ENCODE measurements at regions not wholly inside any gene's neighbourhood (a gene's known extent, or its start where the extent isn't known, plus 50 kb on each side); places are given as distances from the start of the nearest gene placed in this dataset.

DNA sequence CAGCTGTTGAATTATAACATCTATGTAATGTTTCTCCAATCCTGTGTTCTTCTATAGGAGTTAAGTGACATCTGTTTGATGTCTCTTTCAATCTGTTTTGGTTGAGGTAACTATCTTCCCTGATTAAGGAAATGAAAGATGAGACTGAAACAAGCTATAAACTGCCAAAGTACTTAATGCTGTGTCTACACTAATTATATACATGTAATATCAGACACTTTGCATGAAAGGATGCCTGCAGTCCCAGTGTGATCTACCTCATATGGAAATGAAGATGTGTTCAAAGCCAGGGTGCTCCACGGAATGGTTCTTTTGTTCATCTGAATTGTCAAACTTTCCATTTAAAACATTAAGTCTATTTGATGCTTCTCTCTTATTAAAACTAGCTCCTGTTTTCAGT is 958.3 kb downstream of the GALC start:
- Mint-ChIP-seq H3K36me3 (ENCODE audit: low read depth) (no peaks in the 10 kb centered on the region), H3K27me3 (ENCODE audit: insufficient read depth, low read depth, poor library complexity) (no peaks in the 10 kb centered on the region), H3K27ac (no peak overlapping the region), H3K4me1 (peaks cover 1% of the 10 kb centered on the region; the same call in 2 of the 3 replicates), H3K9me3 (no peaks in the 10 kb centered on the region), H3K4me3 (no peak overlapping the region)
- no peaks in the 10 kb centered on the region for H3K79me2 ChIP-seq (replicated peaks; ENCODE audit: insufficient read depth)
- H3K27me3 ChIP-seq (ENCODE audit: insufficient read depth), result no peaks in the 10 kb centered on the region
- TF ChIP-seq POLR2AphosphoS5 (IDR thresholded peaks at IDR 0.05; ENCODE audit: low read depth) (no peak), JUNB (IDR thresholded peaks at IDR 0.05; ENCODE audit: unreplicated experiment) (no peak), EZH2phosphoT487 (IDR thresholded peaks at IDR 0.05; ENCODE audit: unreplicated experiment) (no peak), ZNF114 (CRISPR knock-in tag; IDR thresholded peaks at IDR 0.05) (no peak), NANOG (IDR thresholded peaks at IDR 0.05; ENCODE audit: borderline replicate concordance) (no peak), EZH2 (IDR thresholded peaks at IDR 0.05; ENCODE audit: low read depth, unreplicated experiment) (no peak), STAT1 (IDR thresholded peaks at IDR 0.05; ENCODE audit: unreplicated experiment) (no peak), CREB1 (CRISPR knock-in tag; IDR thresholded peaks at IDR 0.05; ENCODE audit: low read depth) (no peak), ZNF331 (CRISPR knock-in tag; IDR thresholded peaks at IDR 0.05; ENCODE audit: low read depth) (no peak)
- TF ChIP-seq, protein P1, sequence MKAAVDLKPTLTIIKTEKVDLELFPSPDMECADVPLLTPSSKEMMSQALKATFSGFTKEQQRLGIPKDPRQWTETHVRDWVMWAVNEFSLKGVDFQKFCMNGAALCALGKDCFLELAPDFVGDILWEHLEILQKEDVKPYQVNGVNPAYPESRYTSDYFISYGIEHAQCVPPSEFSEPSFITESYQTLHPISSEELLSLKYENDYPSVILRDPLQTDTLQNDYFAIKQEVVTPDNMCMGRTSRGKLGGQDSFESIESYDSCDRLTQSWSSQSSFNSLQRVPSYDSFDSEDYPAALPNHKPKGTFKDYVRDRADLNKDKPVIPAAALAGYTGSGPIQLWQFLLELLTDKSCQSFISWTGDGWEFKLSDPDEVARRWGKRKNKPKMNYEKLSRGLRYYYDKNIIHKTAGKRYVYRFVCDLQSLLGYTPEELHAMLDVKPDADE (IDR thresholded peaks at IDR 0.05), result no peak
- TF ChIP-seq, protein P2, sequence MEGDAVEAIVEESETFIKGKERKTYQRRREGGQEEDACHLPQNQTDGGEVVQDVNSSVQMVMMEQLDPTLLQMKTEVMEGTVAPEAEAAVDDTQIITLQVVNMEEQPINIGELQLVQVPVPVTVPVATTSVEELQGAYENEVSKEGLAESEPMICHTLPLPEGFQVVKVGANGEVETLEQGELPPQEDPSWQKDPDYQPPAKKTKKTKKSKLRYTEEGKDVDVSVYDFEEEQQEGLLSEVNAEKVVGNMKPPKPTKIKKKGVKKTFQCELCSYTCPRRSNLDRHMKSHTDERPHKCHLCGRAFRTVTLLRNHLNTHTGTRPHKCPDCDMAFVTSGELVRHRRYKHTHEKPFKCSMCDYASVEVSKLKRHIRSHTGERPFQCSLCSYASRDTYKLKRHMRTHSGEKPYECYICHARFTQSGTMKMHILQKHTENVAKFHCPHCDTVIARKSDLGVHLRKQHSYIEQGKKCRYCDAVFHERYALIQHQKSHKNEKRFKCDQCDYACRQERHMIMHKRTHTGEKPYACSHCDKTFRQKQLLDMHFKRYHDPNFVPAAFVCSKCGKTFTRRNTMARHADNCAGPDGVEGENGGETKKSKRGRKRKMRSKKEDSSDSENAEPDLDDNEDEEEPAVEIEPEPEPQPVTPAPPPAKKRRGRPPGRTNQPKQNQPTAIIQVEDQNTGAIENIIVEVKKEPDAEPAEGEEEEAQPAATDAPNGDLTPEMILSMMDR (conservative IDR thresholded peaks at IDR 0.05; ENCODE audit: low read depth in 2 of 2), result no peak
- TF ChIP-seq, protein P3, sequence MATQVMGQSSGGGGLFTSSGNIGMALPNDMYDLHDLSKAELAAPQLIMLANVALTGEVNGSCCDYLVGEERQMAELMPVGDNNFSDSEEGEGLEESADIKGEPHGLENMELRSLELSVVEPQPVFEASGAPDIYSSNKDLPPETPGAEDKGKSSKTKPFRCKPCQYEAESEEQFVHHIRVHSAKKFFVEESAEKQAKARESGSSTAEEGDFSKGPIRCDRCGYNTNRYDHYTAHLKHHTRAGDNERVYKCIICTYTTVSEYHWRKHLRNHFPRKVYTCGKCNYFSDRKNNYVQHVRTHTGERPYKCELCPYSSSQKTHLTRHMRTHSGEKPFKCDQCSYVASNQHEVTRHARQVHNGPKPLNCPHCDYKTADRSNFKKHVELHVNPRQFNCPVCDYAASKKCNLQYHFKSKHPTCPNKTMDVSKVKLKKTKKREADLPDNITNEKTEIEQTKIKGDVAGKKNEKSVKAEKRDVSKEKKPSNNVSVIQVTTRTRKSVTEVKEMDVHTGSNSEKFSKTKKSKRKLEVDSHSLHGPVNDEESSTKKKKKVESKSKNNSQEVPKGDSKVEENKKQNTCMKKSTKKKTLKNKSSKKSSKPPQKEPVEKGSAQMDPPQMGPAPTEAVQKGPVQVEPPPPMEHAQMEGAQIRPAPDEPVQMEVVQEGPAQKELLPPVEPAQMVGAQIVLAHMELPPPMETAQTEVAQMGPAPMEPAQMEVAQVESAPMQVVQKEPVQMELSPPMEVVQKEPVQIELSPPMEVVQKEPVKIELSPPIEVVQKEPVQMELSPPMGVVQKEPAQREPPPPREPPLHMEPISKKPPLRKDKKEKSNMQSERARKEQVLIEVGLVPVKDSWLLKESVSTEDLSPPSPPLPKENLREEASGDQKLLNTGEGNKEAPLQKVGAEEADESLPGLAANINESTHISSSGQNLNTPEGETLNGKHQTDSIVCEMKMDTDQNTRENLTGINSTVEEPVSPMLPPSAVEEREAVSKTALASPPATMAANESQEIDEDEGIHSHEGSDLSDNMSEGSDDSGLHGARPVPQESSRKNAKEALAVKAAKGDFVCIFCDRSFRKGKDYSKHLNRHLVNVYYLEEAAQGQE (IDR thresholded peaks at IDR 0.05; ENCODE audit: unreplicated experiment), result no peak
- TF ChIP-seq, protein P4, sequence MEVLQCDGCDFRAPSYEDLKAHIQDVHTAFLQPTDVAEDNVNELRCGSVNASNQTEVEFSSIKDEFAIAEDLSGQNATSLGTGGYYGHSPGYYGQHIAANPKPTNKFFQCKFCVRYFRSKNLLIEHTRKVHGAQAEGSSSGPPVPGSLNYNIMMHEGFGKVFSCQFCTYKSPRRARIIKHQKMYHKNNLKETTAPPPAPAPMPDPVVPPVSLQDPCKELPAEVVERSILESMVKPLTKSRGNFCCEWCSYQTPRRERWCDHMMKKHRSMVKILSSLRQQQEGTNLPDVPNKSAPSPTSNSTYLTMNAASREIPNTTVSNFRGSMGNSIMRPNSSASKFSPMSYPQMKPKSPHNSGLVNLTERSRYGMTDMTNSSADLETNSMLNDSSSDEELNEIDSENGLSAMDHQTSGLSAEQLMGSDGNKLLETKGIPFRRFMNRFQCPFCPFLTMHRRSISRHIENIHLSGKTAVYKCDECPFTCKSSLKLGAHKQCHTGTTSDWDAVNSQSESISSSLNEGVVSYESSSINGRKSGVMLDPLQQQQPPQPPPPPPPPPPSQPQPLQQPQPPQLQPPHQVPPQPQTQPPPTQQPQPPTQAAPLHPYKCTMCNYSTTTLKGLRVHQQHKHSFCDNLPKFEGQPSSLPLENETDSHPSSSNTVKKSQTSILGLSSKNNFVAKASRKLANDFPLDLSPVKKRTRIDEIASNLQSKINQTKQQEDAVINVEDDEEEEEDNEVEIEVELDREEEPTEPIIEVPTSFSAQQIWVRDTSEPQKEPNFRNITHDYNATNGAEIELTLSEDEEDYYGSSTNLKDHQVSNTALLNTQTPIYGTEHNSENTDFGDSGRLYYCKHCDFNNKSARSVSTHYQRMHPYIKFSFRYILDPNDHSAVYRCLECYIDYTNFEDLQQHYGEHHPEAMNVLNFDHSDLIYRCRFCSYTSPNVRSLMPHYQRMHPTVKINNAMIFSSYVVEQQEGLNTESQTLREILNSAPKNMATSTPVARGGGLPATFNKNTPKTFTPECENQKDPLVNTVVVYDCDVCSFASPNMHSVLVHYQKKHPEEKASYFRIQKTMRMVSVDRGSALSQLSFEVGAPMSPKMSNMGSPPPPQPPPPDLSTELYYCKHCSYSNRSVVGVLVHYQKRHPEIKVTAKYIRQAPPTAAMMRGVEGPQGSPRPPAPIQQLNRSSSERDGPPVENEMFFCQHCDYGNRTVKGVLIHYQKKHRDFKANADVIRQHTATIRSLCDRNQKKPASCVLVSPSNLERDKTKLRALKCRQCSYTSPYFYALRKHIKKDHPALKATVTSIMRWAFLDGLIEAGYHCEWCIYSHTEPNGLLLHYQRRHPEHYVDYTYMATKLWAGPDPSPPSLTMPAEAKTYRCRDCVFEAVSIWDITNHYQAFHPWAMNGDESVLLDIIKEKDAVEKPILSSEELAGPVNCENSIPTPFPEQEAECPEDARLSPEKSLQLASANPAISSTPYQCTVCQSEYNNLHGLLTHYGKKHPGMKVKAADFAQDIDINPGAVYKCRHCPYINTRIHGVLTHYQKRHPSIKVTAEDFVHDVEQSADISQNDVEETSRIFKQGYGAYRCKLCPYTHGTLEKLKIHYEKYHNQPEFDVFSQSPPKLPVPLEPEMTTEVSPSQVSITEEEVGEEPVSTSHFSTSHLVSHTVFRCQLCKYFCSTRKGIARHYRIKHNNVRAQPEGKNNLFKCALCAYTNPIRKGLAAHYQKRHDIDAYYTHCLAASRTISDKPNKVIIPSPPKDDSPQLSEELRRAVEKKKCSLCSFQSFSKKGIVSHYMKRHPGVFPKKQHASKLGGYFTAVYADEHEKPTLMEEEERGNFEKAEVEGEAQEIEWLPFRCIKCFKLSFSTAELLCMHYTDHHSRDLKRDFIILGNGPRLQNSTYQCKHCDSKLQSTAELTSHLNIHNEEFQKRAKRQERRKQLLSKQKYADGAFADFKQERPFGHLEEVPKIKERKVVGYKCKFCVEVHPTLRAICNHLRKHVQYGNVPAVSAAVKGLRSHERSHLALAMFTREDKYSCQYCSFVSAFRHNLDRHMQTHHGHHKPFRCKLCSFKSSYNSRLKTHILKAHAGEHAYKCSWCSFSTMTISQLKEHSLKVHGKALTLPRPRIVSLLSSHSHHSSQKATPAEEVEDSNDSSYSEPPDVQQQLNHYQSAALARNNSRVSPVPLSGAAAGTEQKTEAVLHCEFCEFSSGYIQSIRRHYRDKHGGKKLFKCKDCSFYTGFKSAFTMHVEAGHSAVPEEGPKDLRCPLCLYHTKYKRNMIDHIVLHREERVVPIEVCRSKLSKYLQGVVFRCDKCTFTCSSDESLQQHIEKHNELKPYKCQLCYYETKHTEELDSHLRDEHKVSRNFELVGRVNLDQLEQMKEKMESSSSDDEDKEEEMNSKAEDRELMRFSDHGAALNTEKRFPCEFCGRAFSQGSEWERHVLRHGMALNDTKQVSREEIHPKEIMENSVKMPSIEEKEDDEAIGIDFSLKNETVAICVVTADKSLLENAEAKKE (CRISPR knock-in tag; IDR thresholded peaks at IDR 0.05), result no peak
- no peaks in the 10 kb centered on the region for H3F3A ChIP-seq (replicated peaks; ENCODE audit: low read depth)
- H3K36me3 ChIP-seq (ENCODE audit: insufficient read depth), result no peaks in the 10 kb centered on the region
- no peak for ATAC-seq
- no peaks in the 10 kb centered on the region; the same call in 1 of the 2 replicates for H3K9me2 ChIP-seq (ENCODE audit: insufficient read depth)
- H3K4me2 ChIP-seq, result no peak overlapping the region
- no peaks in the 10 kb centered on the region for H4K20me1 ChIP-seq (replicated peaks; ENCODE audit: insufficient read depth)
- no peak overlapping the region for H3K27ac ChIP-seq (ENCODE audit: low read depth)
- no peaks in the 10 kb centered on the region for H3K4me1 ChIP-seq (ENCODE audit: insufficient read depth)
- no peak overlapping the region for H3K4me3 ChIP-seq
- no peak overlapping the region for H2AFZ ChIP-seq
- no peak for DNase-seq (ENCODE audit: low spot score)

All from GM23338 (cell line).